ENCODE measurements at regions not wholly inside any gene's neighbourhood (a gene's known extent, or its start where the extent isn't known, plus 50 kb on each side); places are given as distances from the start of the nearest gene placed in this dataset.

DNA sequence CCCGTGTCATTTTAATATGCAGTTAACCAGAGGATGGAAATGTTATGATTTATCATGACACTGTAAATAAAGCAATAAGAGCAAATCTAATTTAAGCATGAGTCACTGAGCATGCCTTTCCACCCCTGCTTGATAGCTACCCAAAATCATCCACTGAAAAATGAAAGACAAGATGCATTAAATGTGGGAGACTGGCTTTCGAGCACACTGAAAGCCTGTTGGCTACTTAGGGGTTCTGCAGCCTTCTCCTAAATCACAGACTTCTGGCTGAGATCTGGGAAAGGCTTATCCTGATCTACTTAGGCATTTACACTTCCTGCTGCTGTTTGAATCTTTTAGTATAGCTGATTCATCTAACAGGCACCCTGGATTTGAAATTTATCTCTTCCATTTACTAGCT, 778.3 kb upstream of the CDH7 start:
- TF ChIP-seq U2AF1 (optimal IDR thresholded peaks at IDR 0.05; ENCODE audit: low read depth, low read length) (no peak), ZNF660 (CRISPR knock-in tag; IDR thresholded peaks at IDR 0.05; ENCODE audit: borderline replicate concordance, low read depth) (no peak), CTCF (CRISPR knock-in tag; IDR thresholded peaks at IDR 0.05) (no peak), PRPF4 (IDR thresholded peaks at IDR 0.05; ENCODE audit: low read depth, low read length, poor library complexity, severe bottlenecking) (no peak)
- TF ChIP-seq, protein P1, sequence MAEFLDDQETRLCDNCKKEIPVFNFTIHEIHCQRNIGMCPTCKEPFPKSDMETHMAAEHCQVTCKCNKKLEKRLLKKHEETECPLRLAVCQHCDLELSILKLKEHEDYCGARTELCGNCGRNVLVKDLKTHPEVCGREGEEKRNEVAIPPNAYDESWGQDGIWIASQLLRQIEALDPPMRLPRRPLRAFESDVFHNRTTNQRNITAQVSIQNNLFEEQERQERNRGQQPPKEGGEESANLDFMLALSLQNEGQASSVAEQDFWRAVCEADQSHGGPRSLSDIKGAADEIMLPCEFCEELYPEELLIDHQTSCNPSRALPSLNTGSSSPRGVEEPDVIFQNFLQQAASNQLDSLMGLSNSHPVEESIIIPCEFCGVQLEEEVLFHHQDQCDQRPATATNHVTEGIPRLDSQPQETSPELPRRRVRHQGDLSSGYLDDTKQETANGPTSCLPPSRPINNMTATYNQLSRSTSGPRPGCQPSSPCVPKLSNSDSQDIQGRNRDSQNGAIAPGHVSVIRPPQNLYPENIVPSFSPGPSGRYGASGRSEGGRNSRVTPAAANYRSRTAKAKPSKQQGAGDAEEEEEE (CRISPR knock-in tag; IDR thresholded peaks at IDR 0.05; ENCODE audit: borderline replicate concordance) = no peak
